Neuronal stem cell (in vitro differentiated cells): ENCODE measurements at regions not wholly inside any gene's neighbourhood (a gene's known extent, or its start where the extent isn't known, plus 50 kb on each side); places are given as distances from the start of the nearest gene placed in this dataset.

Source experiments
- DNase-seq: peaks from one replicate; pipeline ENCODE4 v3.0.0-alpha.2; 2013; ENCODE audit warnings: low spot score
- H2AFZ ChIP-seq: one replicate; pipeline ENCODE4 v1.6.1; 2013; ENCODE audit warnings: mild to moderate bottlenecking, low read length, inconsistent platforms
- H2AK5ac ChIP-seq: 2 replicates; pipeline ENCODE4 v1.6.1; 2013; ENCODE audit warnings: low read depth, mild to moderate bottlenecking, inconsistent platforms, low read length, moderate library complexity, mixed read lengths
- H2BK120ac ChIP-seq: 2 replicates; pipeline ENCODE4 v1.6.1; 2013; ENCODE audit warnings: low read depth, mild to moderate bottlenecking, inconsistent platforms, low read length, moderate library complexity, mixed read lengths
- H2BK12ac ChIP-seq: one replicate; pipeline ENCODE4 v1.6.1; 2013; ENCODE audit warnings: low read length, inconsistent platforms
- H2BK15ac ChIP-seq: 2 replicates; pipeline ENCODE4 v1.6.1; 2013; ENCODE audit warnings: mild to moderate bottlenecking, low read length, inconsistent platforms, mixed read lengths
- H2BK5ac ChIP-seq: one replicate; pipeline ENCODE4 v1.6.1; 2013; ENCODE audit warnings: inconsistent platforms, mild to moderate bottlenecking, low read length, moderate library complexity
- H3K14ac ChIP-seq: one replicate; pipeline ENCODE4 v1.6.1; 2013; ENCODE audit warnings: low read length, inconsistent platforms
- H3K18ac ChIP-seq: 2 replicates; pipeline ENCODE4 v1.6.1; 2013; ENCODE audit warnings: low read length, inconsistent platforms
- H3K23ac ChIP-seq: 2 replicates; pipeline ENCODE4 v1.6.1; 2013; ENCODE audit warnings: low read depth, mild to moderate bottlenecking, mixed read lengths, low read length, inconsistent platforms; ENCODE audit not compliant: poor library complexity
- H3K27ac ChIP-seq: replicated peaks from 3 replicates; pipeline ENCODE4 v1.5.1; 2013; ENCODE audit warnings: low read length, inconsistent platforms
- H3K27me3 ChIP-seq, 3 experiments: 2 replicates each; pipeline ENCODE4 v1.6.1; 2013; ENCODE audit warnings: low read length in 3 of 3, mild to moderate bottlenecking in 2 of 3, inconsistent platforms in 1 of 3, low read depth in 1 of 3, mixed read lengths in 1 of 3, moderate library complexity in 1 of 3; ENCODE audit not compliant: control insufficient read depth in 3 of 3, insufficient read depth in 3 of 3
- H3K36me3 ChIP-seq, 2 donors: replicated peaks in 1 of 2; 2 replicates each; pipeline ENCODE4 v1.6.1; 2013; ENCODE audit warnings: low read length in 2 of 2; ENCODE audit not compliant: control insufficient read depth in 2 of 2, insufficient read depth in 2 of 2
- H3K4ac ChIP-seq: 2 replicates; pipeline ENCODE4 v1.6.1; 2013; ENCODE audit warnings: inconsistent platforms, mild to moderate bottlenecking, low read length, moderate library complexity
- H3K4me1 ChIP-seq, 2 donors: 1 replicate in 1 of 2; 2 replicates in 1 of 2; pipeline ENCODE4 v1.6.1; 2013; ENCODE audit warnings: low read length in 2 of 2, low read depth in 1 of 2; ENCODE audit not compliant: control insufficient read depth in 2 of 2, insufficient read depth in 1 of 2
- H3K4me2 ChIP-seq: one replicate; pipeline ENCODE4 v1.6.1; 2013; ENCODE audit warnings: mild to moderate bottlenecking, low read length, inconsistent platforms; ENCODE audit not compliant: insufficient read depth, poor library complexity, severe bottlenecking
- H3K4me3 ChIP-seq, 2 donors: 2 replicates each; pipeline ENCODE4 v1.5.1; 2013; ENCODE audit warnings: low read length in 2 of 2, mild to moderate bottlenecking in 2 of 2, inconsistent platforms in 1 of 2, moderate library complexity in 1 of 2
- H3K79me1 ChIP-seq: one replicate; pipeline ENCODE4 v1.6.1; 2013; ENCODE audit warnings: low read depth, mild to moderate bottlenecking, inconsistent platforms, low read length, moderate library complexity
- H3K9ac ChIP-seq: one replicate; pipeline ENCODE4 v1.6.1; 2013; ENCODE audit warnings: mild to moderate bottlenecking, low read depth, low read length, inconsistent platforms; ENCODE audit not compliant: poor library complexity
- H3K9me3 ChIP-seq, 2 donors: replicated peaks in 1 of 2; 2 replicates each; pipeline versions ENCODE3 to v1.6.1; 2013; ENCODE audit warnings: low read length in 2 of 2, mild to moderate bottlenecking in 2 of 2, inconsistent platforms in 1 of 2, low read depth in 1 of 2, mixed read lengths in 1 of 2, moderate library complexity in 1 of 2; ENCODE audit not compliant: control insufficient read depth in 2 of 2, insufficient read depth in 1 of 2
- H4K8ac ChIP-seq: one replicate; pipeline ENCODE4 v1.6.1; 2013; ENCODE audit warnings: low read depth, mild to moderate bottlenecking, inconsistent platforms, low read length, moderate library complexity
- H4K91ac ChIP-seq: one replicate; pipeline ENCODE4 v1.6.1; 2013; ENCODE audit warnings: low read length, low read depth, mild to moderate bottlenecking, inconsistent platforms; ENCODE audit not compliant: poor library complexity
- WGBS, 2 donors: extraction: QIAGEN DNeasy Blood & Tissue Kit; methylation state at CpG; one replicate each; pipeline ENCODE4 v1.1.7; 2013; ENCODE audit warnings: missing lambda C conversion rate in 2 of 2, mixed read lengths in 1 of 2; ENCODE audit not compliant: insufficient read length in 2 of 2, insufficient replicate concordance in 1 of 2; ENCODE audit errors: extremely low coverage in 2 of 2; 5-methylcytosine and 5-hydroxymethylcytosine counted together

GRCh38 chr4:54386693-54387092 lies 157.6 kb downstream of the PDGFRA start:
- H2AK5ac ChIP-seq = no peak overlapping the region
- H3K27ac ChIP-seq = no peak overlapping the region
- no peak overlapping the region for H2BK120ac ChIP-seq
- H3K36me3 ChIP-seq = no peaks in the 10 kb centered on the region
- H2BK15ac ChIP-seq = no peak overlapping the region
- H3K4me1 ChIP-seq = peaks cover 0 to 6% of the 10 kb centered on the region in 2 donors
- WGBS, 2 donors = no CpG with 5 or more reads among the region's 1 CpG
- no peak overlapping the region for H3K4me3 ChIP-seq
- no peak overlapping the region for H2BK12ac ChIP-seq
- H2AFZ ChIP-seq = no peak overlapping the region
- no peak overlapping the region for H3K23ac ChIP-seq
- DNase-seq = no peak
- H3K4ac ChIP-seq = no peak overlapping the region
- H4K8ac ChIP-seq = no peak overlapping the region
- no peak overlapping the region for H4K91ac ChIP-seq
- no peak overlapping the region for H3K4me2 ChIP-seq
- H3K14ac ChIP-seq = no peak overlapping the region
- peaks cover 0 to 2% of the 10 kb centered on the region in 2 donors for H3K9me3 ChIP-seq
- no peaks in the 10 kb centered on the region for H3K79me1 ChIP-seq
- no peak overlapping the region for H3K18ac ChIP-seq
- no peak overlapping the region for H3K9ac ChIP-seq
- no peaks in the 10 kb centered on the region for H3K27me3 ChIP-seq
- no peak overlapping the region for H2BK5ac ChIP-seq

- DNase-seq = no peak
- Histone ChIP-seq H3K9me3 (peaks cover 4% of the 10 kb centered on the region in 2 donors), H3K27me3 (no peaks in the 10 kb centered on the region), H3K27ac (no peak overlapping the region), H4K8ac (no peak overlapping the region), H4K91ac (no peak overlapping the region), H2AK5ac (no peak overlapping the region), H3K23ac (no peak overlapping the region), H3K4me2 (no peak overlapping the region), H2BK15ac (no peak overlapping the region), H3K4me3 (peak overlapping the region in 1 of 2 donors; percentile 55), H3K14ac (no peak overlapping the region), H3K36me3 (no peaks in the 10 kb centered on the region), H3K4me1 (peaks cover 0 to 2% of the 10 kb centered on the region in 2 donors), H2BK5ac (no peak overlapping the region), H3K4ac (no peak overlapping the region), H2BK120ac (no peak overlapping the region), H3K9ac (no peak overlapping the region), H3K79me1 (no peaks in the 10 kb centered on the region), H2BK12ac (no peak overlapping the region), H3K18ac (no peak overlapping the region), H2AFZ (no peak overlapping the region)
- WGBS, 2 donors = no CpG with 5 or more reads among the region's 3 CpGs
Measured at GRCh38 chr4:54390670-54391069, 161.6 kb downstream of the PDGFRA start.

GRCh38 chr4:54391104-54391503 lies 162.0 kb downstream of the PDGFRA start:
- no peak overlapping the region for H2BK12ac ChIP-seq
- H3K4ac ChIP-seq = no peak overlapping the region
- H3K4me2 ChIP-seq = no peak overlapping the region
- peaks cover 4% of the 10 kb centered on the region in 2 donors for H3K9me3 ChIP-seq
- DNase-seq = no peak
- no peak overlapping the region for H2AFZ ChIP-seq
- H3K9ac ChIP-seq = no peak overlapping the region
- H2BK120ac ChIP-seq = no peak overlapping the region
- H2BK15ac ChIP-seq = no peak overlapping the region
- H3K36me3 ChIP-seq = no peaks in the 10 kb centered on the region
- no peak overlapping the region for H2BK5ac ChIP-seq
- H2AK5ac ChIP-seq = no peak overlapping the region
- H3K79me1 ChIP-seq = no peaks in the 10 kb centered on the region
- peak overlapping the region; percentile 22 for H3K18ac ChIP-seq
- no peak overlapping the region for H3K23ac ChIP-seq
- WGBS, 2 donors = no CpG with 5 or more reads among the region's 3 CpGs
- H3K27me3 ChIP-seq = no peaks in the 10 kb centered on the region
- H3K4me1 ChIP-seq = peaks cover 0 to 2% of the 10 kb centered on the region in 2 donors
- H3K27ac ChIP-seq = no peak overlapping the region
- no peak overlapping the region for H3K14ac ChIP-seq
- H3K4me3 ChIP-seq = no peak overlapping the region
- no peak overlapping the region for H4K91ac ChIP-seq
- no peak overlapping the region for H4K8ac ChIP-seq

- H3K4me1 ChIP-seq = peaks cover 0 to 2% of the 10 kb centered on the region in 2 donors
- H3K23ac ChIP-seq = no peak overlapping the region
- no peak overlapping the region for H3K9ac ChIP-seq
- no peaks in the 10 kb centered on the region for H3K79me1 ChIP-seq
- no peak overlapping the region for H3K27ac ChIP-seq
- no peak overlapping the region for H4K91ac ChIP-seq
- peaks cover 4% of the 10 kb centered on the region in 2 donors for H3K9me3 ChIP-seq
- no peak overlapping the region for H2AK5ac ChIP-seq
- no peak overlapping the region for H2BK5ac ChIP-seq
- H3K4ac ChIP-seq = no peak overlapping the region
- no peak overlapping the region for H2BK12ac ChIP-seq
- no peak overlapping the region for H3K4me2 ChIP-seq
- no peak overlapping the region for H3K4me3 ChIP-seq
- WGBS, 2 donors = no CpG with 5 or more reads among the region's 1 CpG
- H4K8ac ChIP-seq = no peak overlapping the region
- H3K36me3 ChIP-seq = no peaks in the 10 kb centered on the region
- DNase-seq = no peak
- no peak overlapping the region for H2AFZ ChIP-seq
- no peak overlapping the region for H3K14ac ChIP-seq
- H3K18ac ChIP-seq = no peak overlapping the region
- H2BK15ac ChIP-seq = no peak overlapping the region
- no peaks in the 10 kb centered on the region for H3K27me3 ChIP-seq
- no peak overlapping the region for H2BK120ac ChIP-seq
Measured at GRCh38 chr4:54392479-54392878, 163.4 kb downstream of the PDGFRA start.
